Kasumi-1 (cell line): ENCODE measurements at regions not wholly inside any gene's neighbourhood (a gene's known extent, or its start where the extent isn't known, plus 50 kb on each side); places are given as distances from the start of the nearest gene placed in this dataset.
"Not testable (repeated sequence)": the region's sequence is repeated elsewhere in the genome, so short reads cannot be mapped to it uniquely, and the experiment has no call there.

Experiments
- DNase-seq, 2 experiments: peaks; one replicate each; lab custom pipeline; 2025; lab: John Stamatoyannopoulos, UW

DNA sequence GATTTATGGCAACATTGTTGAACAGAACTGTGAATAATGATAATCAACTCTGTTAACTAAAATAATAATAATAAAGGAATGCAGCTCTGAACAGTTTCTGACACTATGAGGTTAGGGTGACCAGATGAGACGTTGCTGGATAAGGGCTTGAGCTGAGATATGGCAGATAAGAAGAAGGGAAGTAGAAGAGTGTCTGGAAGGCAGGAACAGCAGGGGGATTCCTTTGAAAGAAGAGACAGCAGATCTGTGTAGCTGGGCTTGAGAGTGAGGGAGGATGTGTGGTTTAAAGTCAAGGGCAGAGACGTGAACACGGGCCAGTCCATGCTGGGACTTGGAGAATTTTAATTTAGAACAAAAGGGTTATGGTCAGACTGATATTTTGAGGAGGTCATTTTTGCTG lies 273.1 kb upstream of the SLC14A2 start:
- DNase-seq = no peak

- no peak for DNase-seq
Observed at GRCh38 chr18:45342653-45343052, 272.6 kb upstream of the SLC14A2 start.

GRCh38 chr18:45343365-45343764 lies 271.9 kb upstream of the SLC14A2 start:
- DNase-seq = no peak

DNA sequence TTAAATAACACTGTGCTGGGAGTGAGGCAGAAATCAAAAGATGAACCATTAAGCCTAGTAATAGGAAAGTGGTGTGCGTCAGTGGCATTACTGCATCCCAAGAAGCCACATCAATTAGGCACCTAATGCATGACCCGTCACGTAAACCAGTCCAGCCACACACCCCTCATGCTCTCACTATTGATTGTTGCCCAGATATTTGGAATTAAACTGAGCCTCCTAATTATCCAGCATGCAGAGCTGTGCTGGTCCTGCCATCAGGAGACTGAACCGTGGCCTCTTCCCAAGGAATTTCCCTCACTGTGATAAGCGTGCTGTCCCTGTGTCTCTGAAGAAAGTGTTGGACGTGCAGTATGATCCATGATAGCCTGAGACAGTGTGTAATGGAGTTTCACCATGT lies 270.6 kb upstream of the SLC14A2 start:
- not testable (repeated sequence) for DNase-seq

DNA sequence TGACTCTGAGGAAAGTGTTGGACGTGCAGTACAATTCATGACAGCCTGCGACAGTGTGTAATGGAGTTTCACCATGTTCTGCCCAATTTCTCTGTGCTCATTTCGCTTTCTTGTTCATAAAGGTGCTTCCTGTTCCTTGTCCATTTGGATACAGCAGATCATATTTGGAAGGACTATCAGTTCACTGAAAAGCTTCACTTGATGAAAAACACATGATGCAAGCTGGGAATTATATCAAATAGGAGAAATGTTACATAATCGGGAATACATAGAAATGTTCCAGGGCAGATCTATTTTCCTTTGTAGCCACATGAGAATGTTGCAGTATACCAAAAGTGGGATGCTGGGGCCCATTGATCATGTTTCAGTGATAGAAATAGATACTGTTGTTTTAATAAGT lies 266.3 kb upstream of the SLC14A2 start:
- DNase-seq = no peak

GRCh38 chr18:45349467-45349866 lies 265.8 kb upstream of the SLC14A2 start:
- DNase-seq = no peak

DNA sequence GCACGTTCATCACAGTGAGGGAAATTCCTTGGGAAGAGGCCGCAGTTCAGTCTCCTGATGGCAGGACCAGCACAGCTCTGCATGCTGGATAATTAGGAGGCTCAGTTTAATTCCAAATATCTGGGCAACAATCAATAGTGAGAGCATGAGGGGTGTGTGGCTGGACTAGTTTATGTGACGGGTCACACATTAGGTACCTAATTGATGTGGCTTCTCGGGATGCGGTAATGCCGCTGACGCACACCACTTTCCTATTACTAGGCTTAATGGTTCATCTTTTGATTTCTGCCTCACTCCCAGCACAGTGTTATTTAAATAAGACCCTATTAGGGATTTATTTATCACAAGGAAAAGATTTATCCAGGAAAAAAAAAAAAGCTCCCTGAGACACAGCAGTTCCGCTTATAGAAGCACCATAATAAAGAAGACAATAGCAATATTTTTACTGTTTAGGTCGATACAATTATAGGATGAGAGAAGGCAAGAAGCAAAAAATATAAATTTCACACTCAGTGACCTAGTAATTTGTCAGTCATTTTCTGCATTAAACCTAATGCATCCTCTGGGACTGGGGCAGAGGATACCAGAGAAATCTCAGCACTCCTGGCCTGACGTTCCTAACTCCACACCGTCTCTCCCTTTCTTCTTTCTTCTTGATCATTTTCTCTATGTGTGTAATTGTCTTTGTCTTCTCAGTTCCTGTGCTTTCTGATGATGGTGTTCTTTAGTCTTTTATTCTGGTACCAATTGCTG lies 264.7 kb upstream of the SLC14A2 start:
- DNase-seq = no peak

- DNase-seq = no peak
Observed at GRCh38 chr18:45352874-45353273, 262.4 kb upstream of the SLC14A2 start.

- no peak for DNase-seq
Observed at GRCh38 chr18:45353530-45353929, 261.7 kb upstream of the SLC14A2 start.

GRCh38 chr18:45355944-45356520 lies 259.2 kb upstream of the SLC14A2 start:
- no peak for DNase-seq

- no peak for DNase-seq
Observed at GRCh38 chr18:45357686-45358470, 257.4 kb upstream of the SLC14A2 start.

GRCh38 chr18:45359275-45360009 lies 255.8 kb upstream of the SLC14A2 start:
- DNase-seq = no peak

DNA sequence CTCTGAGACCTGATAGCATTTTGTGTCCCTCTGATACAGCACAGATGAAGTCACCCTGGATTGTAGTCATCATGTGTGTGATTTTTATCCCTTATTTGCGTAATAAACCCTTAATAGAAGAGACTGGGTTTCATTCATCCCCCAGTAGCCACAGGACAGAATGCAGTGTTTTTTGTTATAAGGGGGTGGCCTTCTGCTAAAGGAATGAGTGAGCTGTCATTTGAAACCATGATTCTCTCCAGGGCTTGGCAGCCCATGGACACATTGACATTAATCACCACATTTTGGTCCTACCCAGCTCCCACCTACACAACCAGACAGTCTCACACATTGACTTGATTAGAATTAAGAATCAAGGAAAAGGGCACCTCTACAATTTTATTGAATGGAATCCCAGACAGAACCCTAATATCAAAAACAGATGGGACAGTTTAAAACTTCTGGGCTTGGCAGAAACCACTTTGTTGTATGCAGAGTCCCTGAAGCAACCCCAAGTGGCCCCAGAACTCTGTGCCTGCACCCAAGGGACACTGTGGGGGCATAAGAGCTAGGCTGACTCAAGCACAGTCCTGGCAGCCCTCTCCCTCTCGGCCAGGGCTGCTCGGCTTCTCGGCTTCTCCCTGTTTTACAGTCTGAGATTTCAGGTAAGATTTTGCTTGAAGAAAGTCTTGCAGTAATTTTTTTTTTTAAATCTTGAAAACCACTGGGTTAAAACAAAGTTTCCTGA lies 254.0 kb upstream of the SLC14A2 start:
- DNase-seq = no peak

DNA sequence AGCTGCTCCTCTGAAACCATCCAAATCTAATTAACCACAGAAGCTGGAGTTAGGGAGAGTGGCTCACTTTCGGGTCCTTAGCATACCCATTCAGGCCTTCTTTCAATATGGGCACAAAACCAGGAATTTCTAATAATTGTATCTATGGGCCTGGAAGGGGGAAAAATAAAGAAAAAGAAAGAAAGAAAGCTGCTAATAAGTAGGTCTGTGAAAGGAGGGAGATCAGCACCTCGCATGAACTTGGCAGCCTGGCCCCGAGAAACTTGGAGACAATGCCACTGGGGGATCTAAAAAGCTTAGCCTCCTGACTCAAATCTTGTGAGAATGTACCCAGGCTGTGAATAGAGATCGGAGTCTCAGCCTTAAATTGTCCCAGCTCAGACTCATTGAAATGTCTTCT lies 252.1 kb upstream of the SLC14A2 start:
- DNase-seq = no peak

DNA sequence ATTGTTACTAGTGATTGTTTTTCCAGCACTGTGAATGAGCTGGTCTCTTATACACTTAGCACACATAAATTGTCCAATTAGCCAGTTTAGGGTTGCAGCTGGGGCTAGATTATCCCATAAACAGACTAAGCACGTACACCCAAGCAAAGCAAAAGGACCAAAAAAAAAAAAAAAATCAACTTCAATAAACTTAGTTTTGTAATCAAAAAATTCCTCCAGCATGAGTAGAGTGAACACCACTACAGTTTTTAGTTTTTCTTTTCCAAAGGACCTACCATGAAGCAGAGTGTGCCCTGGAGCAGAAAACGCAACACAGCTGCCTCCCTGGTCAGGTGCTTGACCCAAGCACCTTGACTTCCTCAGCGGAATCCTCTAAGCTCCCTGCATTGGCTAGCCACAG lies 249.4 kb upstream of the SLC14A2 start:
- no peak for DNase-seq

GRCh38 chr18:45370255-45371010 lies 244.8 kb upstream of the SLC14A2 start:
- DNase-seq = no peak

DNA sequence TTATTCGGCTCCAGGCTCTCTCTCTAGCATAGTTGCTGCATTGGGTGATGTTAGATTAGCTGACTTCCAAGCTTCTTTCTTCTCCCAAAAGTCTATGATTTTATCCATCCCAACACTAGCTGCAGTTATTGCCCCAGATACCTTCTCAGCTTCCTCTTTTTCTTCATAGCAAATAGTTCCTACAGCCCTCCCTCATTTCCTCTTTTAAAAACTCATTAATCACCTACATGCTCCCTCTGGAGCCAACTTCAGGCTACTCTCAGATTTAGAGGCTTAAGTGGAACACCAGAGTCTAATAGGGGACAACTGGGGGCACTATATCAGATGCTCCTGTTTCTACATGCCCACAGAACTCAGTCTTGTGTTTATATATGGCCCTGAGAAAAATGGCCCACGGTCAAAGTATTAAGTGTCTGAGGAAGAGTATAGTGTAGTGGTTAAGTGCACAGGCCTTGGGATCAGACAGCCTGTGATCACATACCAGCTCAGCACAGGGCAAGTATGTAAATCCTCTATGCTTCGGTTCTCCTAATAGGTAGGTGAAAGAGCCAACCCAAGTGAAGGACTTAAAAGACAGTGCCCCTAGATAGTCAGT lies 241.9 kb upstream of the SLC14A2 start:
- DNase-seq = peak; percentile 76 to 86

DNA sequence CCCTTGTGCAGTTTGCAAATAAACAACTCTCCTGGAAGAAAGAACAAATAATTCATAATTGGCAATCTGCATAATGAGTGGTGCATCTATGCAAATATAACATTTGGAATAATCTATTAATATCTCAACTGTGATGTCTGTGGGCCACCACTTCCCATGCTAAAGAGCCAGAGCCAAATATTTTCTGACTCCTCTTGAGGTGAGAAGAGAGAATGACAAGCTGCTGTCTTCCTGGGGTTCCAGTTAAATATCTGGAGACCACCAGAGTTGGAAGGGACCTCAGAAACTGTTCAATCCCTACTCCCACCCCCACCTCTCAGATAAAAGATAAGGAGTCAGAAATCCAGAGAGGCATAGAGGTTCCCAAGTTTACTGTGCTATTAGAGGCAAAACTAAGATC lies 241.0 kb upstream of the SLC14A2 start:
- DNase-seq = no peak

DNA sequence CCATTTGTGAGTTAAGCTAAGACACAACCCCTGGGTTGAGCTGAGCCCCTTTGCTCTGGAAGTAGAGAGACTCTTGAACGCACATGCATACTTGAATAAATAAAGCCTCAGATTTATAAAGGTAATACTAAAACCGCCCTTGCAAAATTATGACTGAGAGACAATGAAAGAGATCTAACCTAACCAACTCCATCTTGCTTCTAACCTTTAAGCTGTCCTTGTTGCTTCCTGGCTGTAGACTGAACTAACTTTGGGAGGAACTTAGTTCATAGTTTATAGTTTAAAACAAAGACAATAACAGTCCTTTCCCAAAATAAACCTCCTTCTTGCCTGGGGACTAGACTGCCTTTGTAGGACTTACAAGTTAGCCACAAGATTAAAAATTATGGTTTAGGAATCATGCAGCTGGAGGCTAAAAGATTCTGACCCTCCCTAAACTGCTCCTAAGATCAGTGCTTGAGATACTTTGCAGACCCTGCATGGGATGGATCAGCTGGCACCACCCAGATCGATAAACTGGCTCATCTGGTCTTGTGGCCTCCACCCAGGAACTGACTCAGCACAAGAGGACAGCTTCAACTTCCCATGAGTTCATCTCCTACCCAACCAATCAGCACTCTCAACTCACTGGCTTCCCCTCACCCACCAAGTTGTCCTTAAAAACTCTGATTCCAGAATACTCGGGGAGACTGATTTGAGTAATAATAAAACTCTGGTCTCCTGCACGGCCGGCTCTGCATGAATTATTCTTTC lies 240.2 kb upstream of the SLC14A2 start:
- DNase-seq = no peak

DNA sequence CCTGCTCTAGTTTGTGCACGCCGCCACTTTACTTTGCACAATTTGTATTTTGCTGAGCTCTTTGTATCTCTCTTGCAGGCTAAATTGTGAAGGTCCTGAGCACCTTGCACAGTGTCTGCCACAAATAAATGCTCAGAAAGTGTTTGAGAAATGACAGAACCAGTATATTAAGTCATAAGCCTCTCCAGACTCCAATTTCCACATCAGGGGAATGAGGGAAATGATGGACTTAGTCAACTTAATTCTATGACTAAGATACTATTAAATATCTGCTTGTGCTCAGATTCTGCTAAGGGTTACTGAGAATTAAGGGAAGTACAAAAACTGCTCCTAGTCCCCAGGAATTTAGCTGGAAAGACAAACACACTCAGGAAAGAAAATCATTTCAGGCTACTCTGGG lies 239.1 kb upstream of the SLC14A2 start:
- DNase-seq = no peak
